Suprapubic skin (tissue), 3 donors: ENCODE measurements at regions not wholly inside any gene's neighbourhood (a gene's known extent, or its start where the extent isn't known, plus 50 kb on each side); places are given as distances from the start of the nearest gene placed in this dataset.

Experiments used
- POLR2A ChIP-seq, 2 donors: fragments of 450-650 bp; IDR thresholded peaks; one replicate each; pipeline ENCODE4 v1.6.1; 2017; ENCODE audit warnings: antibody characterized with exemption in 2 of 2, mild to moderate bottlenecking in 2 of 2, moderate library complexity in 2 of 2
- TF ChIP-seq, protein P1 (sequence below), 2 donors: fragments of 200-600 bp in 1 of 2; fragments of 450-650 bp in 1 of 2; sonication (generic) in 1 of 2; IDR thresholded peaks; one replicate each; pipeline ENCODE4 v1.5.1; 2016 to 2019; ENCODE audit warnings: antibody characterized with exemption in 2 of 2, mild to moderate bottlenecking in 1 of 2, moderate library complexity in 1 of 2

DNA sequence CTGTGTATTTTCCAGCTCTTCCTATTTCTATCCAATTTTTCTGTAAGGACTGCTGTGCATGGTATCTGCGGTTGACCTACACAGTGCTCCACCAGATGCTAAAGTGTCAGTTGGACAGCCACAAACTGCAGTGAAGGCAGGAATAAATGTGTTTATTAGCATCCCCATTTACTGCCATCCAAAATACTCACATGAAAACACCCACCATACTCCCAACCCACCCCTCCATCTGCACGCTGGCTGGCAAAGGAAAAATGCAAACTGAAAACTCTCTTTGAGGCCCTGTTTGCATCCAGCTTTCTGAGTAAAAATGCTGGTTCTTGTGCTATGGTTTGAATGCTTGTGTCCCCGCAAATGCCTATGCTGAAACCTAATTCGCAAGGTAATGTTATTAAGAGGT, 515.5 kb downstream of the ZNF385D start:
- no peak for TF ChIP-seq POLR2A (IDR thresholded peaks at IDR 0.05)
- TF ChIP-seq, protein P1, sequence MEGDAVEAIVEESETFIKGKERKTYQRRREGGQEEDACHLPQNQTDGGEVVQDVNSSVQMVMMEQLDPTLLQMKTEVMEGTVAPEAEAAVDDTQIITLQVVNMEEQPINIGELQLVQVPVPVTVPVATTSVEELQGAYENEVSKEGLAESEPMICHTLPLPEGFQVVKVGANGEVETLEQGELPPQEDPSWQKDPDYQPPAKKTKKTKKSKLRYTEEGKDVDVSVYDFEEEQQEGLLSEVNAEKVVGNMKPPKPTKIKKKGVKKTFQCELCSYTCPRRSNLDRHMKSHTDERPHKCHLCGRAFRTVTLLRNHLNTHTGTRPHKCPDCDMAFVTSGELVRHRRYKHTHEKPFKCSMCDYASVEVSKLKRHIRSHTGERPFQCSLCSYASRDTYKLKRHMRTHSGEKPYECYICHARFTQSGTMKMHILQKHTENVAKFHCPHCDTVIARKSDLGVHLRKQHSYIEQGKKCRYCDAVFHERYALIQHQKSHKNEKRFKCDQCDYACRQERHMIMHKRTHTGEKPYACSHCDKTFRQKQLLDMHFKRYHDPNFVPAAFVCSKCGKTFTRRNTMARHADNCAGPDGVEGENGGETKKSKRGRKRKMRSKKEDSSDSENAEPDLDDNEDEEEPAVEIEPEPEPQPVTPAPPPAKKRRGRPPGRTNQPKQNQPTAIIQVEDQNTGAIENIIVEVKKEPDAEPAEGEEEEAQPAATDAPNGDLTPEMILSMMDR (IDR thresholded peaks at IDR 0.05): no peak
